K562 (cell line): ENCODE measurements at regions not wholly inside any gene's neighbourhood (a gene's known extent, or its start where the extent isn't known, plus 50 kb on each side); places are given as distances from the start of the nearest gene placed in this dataset.

ENCODE experiments used
- ATAC-seq: fragments of 200-7000 bp; cut with Tn5 transposase; 3 replicates; pipeline ENCODE4 v1.9.1; 2020; ENCODE audit warnings: moderate library complexity
- BruUV-seq: library from RNA; stranded (reverse); fragments of 400-500 nt; replicated peaks from 2 replicates; lab custom pipeline; 2021; lab: Mats Ljungman, UMichigan
- CTCF ChIA-PET: fragments of 300-600 bp; formaldehyde crosslinking; extraction: SDS; loops from one replicate; lab custom pipeline; 2021; ENCODE audit warnings: low intra/inter-chr PET ratio; lab: Yijun Ruan, JAX
- POLR2A ChIA-PET: fragments of 300-600, 350-650 bp; sonication (Branson Sonifier 250); formaldehyde crosslinking; extraction: SDS; loops from one replicate; lab custom pipeline; 2021; ENCODE audit warnings: antibody characterized with exemption, inconsistent platforms; lab: Yijun Ruan, JAX
- DNase-seq, 4 experiments: peaks; one replicate each; pipeline versions ENCODE4 v3.0.0 to v3.0.0-alpha.2; 2011 to 2018; ENCODE audit warnings: low spot score in 3 of 4, mixed read lengths in 3 of 4; ENCODE audit errors: extremely low read depth in 1 of 4
- FAIRE-seq: peaks from 2 replicates; lab custom pipeline; 2011; peaks lifted over from hg19 to GRCh38; lab: Jason Lieb, UNC
- H2AFZ ChIP-seq: 2 replicates; pipeline ENCODE4 v1.6.0; 2011; ENCODE audit warnings: low read depth, low read length, control low read depth, inconsistent platforms
- H3K27ac ChIP-seq: fragments of 200-600 bp; 3 replicates; pipeline ENCODE4 v1.8.0; 2011; ENCODE audit warnings: low read depth, mild to moderate bottlenecking, control low read depth, inconsistent platforms, low read length, moderate library complexity, mixed read lengths; ENCODE audit errors: extremely low read depth
- H3K27me3 ChIP-seq, 2 experiments: fragments of 300-600 bp in 1 of 2; 2 replicates in 1 of 2; 3 replicates in 1 of 2; pipeline versions ENCODE4 v1.6.0 to v1.8.0; 2011; ENCODE audit warnings: inconsistent platforms in 2 of 2, low read length in 2 of 2, mild to moderate bottlenecking in 1 of 2, mixed read lengths in 1 of 2, moderate library complexity in 1 of 2; ENCODE audit not compliant: control insufficient read depth in 2 of 2, insufficient read depth in 2 of 2
- H3K36me3 ChIP-seq: fragments of 300-600 bp; 3 replicates; pipeline ENCODE4 v1.8.0; 2011; ENCODE audit warnings: mild to moderate bottlenecking, low read length, inconsistent platforms; ENCODE audit not compliant: control insufficient read depth, insufficient read depth
- H3K4me1 ChIP-seq, 2 experiments: fragments of 200-600 bp in 1 of 2; replicated peaks in 1 of 2; 2 replicates in 1 of 2; 3 replicates in 1 of 2; pipeline versions ENCODE4 v1.5.1 to v1.8.0; 2011; ENCODE audit warnings: inconsistent platforms in 2 of 2, low read length in 2 of 2, mild to moderate bottlenecking in 1 of 2, mixed read lengths in 1 of 2, moderate library complexity in 1 of 2; ENCODE audit not compliant: control insufficient read depth in 2 of 2, insufficient read depth in 2 of 2
- H3K4me2 ChIP-seq: 2 replicates; pipeline ENCODE4 v1.6.1; 2011; ENCODE audit warnings: low read length, control low read depth, inconsistent platforms, mixed read lengths; ENCODE audit not compliant: insufficient read depth
- H3K4me3 ChIP-seq: fragments of 200-600 bp; sonication (generic), shearing (Covaris generic); 2 replicates; pipeline ENCODE4 v1.5.1; 2016; ENCODE audit warnings: control low read depth, inconsistent platforms
- H3K79me2 ChIP-seq: fragments of 200-600 bp; 3 replicates; pipeline ENCODE4 v1.8.0; 2011; ENCODE audit warnings: low read length, inconsistent platforms; ENCODE audit not compliant: control insufficient read depth, insufficient read depth
- H3K9ac ChIP-seq, 2 experiments: 2 replicates each; pipeline versions ENCODE4 v1.6.0 to v1.6.1; 2011; ENCODE audit warnings: low read depth in 2 of 2, low read length in 2 of 2, control low read depth in 1 of 2, inconsistent platforms in 1 of 2, mild to moderate bottlenecking in 1 of 2, mixed read lengths in 1 of 2; ENCODE audit not compliant: insufficient read depth in 1 of 2
- H3K9me1 ChIP-seq: one replicate; pipeline ENCODE4 v1.6.0; 2011; ENCODE audit warnings: inconsistent platforms, mild to moderate bottlenecking, low read length, moderate library complexity; ENCODE audit not compliant: control insufficient read depth, insufficient read depth
- H3K9me3 ChIP-seq: replicated peaks from 2 replicates; pipeline ENCODE4 v1.5.1; 2011; ENCODE audit warnings: low read depth, low read length, inconsistent platforms; ENCODE audit not compliant: control insufficient read depth, insufficient read depth
- H4K20me1 ChIP-seq: replicated peaks from 2 replicates; pipeline ENCODE4 v1.6.1; 2011; ENCODE audit warnings: low read length, inconsistent platforms, mixed read lengths; ENCODE audit not compliant: control insufficient read depth, insufficient read depth
- CBFB ChIP-seq: sonication (generic); formaldehyde crosslinking; IDR thresholded peaks from 2 replicates; pipeline ENCODE4 v1.4.0; 2020; ENCODE audit warnings: mild to moderate bottlenecking, missing genetic modification reagents
- CCNT2 ChIP-seq: IDR thresholded peaks from 2 replicates; pipeline ENCODE4 v1.6.1; 2011; ENCODE audit warnings: borderline replicate concordance, low read depth, mild to moderate bottlenecking, moderate library complexity, mixed read lengths, low read length; ENCODE audit not compliant: insufficient read length; ENCODE audit errors: extremely low read depth
- MYC ChIP-seq, 2 experiments: fragments of 250-450 bp in 1 of 2; sonication (Bioruptor Pico) in 1 of 2; IDR thresholded peaks; 2 replicates each; pipeline versions ENCODE4 v1.5.1 to v1.6.1; 2012 to 2021; ENCODE audit warnings: low read depth in 2 of 2, borderline replicate concordance in 1 of 2, improper control_type of control experiment in 1 of 2, low read length in 1 of 2, mild to moderate bottlenecking in 1 of 2, moderate library complexity in 1 of 2
- NBN ChIP-seq: fragments of 450-650 bp; IDR thresholded peaks from 2 replicates; pipeline ENCODE4 v1.6.1; 2016; ENCODE audit warnings: low read depth, mild to moderate bottlenecking
- NELFE ChIP-seq: IDR thresholded peaks from 2 replicates; pipeline ENCODE4 v1.6.1; 2011; ENCODE audit warnings: mild to moderate bottlenecking; ENCODE audit not compliant: insufficient read depth, insufficient read length
- RAD51 ChIP-seq: fragments of 450-650 bp; IDR thresholded peaks from 2 replicates; pipeline ENCODE4 v1.7.1; 2016; ENCODE audit warnings: low read depth, mild to moderate bottlenecking, borderline replicate concordance
- RB1 ChIP-seq: fragments of 450-650 bp; IDR thresholded peaks from 2 replicates; pipeline ENCODE4 v1.6.1; 2017; ENCODE audit warnings: low read depth, mild to moderate bottlenecking
- SMARCA5 ChIP-seq: fragments of 450-650 bp; IDR thresholded peaks from 2 replicates; pipeline ENCODE4 v1.6.1; 2016
- ZBTB1 ChIP-seq: sonication (generic); formaldehyde crosslinking; IDR thresholded peaks from 2 replicates; pipeline ENCODE4 v1.8.1; 2023; ENCODE audit warnings: missing genetic modification reagents, low read depth, mild to moderate bottlenecking, borderline replicate concordance
- ZNF124 ChIP-seq: sonication (generic); formaldehyde crosslinking; IDR thresholded peaks from 2 replicates; pipeline ENCODE4 v1.8.1; 2022; ENCODE audit warnings: missing genetic modification reagents
- ZZZ3 ChIP-seq: fragments of 450-650 bp; IDR thresholded peaks from 2 replicates; pipeline ENCODE4 v1.6.1; 2016; ENCODE audit warnings: antibody characterized with exemption, mild to moderate bottlenecking, moderate library complexity
- WGBS: fragments of 100-300 bp; shearing (Covaris generic); methylation state at CpG from one replicate; pipeline ENCODE4 v1.1.6; 2016; ENCODE audit warnings: low coverage, mixed read lengths; ENCODE audit not compliant: insufficient coverage; ENCODE audit errors: missing lambda C conversion rate; 5-methylcytosine and 5-hydroxymethylcytosine counted together
- in situ Hi-C: fragments of 300-500 bp; cut with MboI; formaldehyde crosslinking; loops from 4 replicates; pipeline ENCODE4 v1.15.0; 2018; ENCODE audit warnings: inconsistent platforms, mixed read lengths
- intact Hi-C: fragments of 100-400 bp; cut with micrococcal nuclease; formaldehyde crosslinking; loops from 2 replicates; pipeline ENCODE4 v1.14.2; 2022
- TF ChIP-seq, protein P1 (sequence below): fragments of 450-650 bp; IDR thresholded peaks from 2 replicates; pipeline ENCODE4 v1.6.1; 2016; ENCODE audit warnings: mild to moderate bottlenecking, moderate library complexity

DNA sequence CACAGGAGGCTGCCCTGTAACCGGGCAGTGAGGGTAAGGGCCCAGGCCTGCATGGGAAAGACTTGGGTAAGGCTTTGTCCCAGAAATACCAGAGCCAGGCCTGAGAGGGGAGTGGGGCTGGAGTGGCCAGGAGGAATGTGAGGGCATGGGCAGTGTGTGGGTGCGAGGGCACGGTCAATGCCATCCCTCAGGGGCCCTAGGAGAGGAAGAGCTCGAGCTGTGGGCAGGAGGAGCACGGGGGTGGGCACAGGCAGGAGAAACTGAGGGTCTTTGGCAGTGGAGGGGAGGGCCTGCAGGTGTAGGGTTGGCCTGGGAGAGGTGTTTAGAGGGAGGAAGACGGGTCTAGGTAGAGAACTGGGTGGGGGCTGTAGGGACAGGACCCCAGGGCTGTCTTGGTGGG, 381.6 kb downstream of the TMEM121 start (continued):
- TF ChIP-seq NBN (no peak), RAD51 (no peak)

DNA sequence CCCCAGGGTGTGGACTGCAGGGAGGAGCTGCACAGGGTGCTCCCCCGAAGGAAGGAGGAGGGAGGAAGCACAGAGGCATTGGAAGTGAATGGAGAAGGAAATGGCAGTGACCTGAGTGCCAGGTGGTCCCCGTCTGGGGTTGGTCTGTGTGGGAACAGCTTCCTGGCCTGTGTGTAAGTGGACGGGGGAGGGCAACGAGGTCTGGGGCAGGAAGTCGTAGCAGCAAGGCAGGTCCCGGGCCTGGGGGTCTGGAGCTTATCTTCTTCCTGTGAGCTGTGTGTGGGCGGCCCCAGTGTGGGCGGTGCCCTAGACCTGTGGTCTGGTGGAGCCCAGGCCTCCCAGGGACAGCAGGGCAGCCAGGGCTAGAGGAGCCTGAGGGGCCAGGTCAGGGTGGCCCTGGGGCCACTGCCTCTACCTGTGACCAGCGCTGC, 382.1 kb downstream of the TMEM121 start:
- H3K36me3 ChIP-seq: no peaks in the 10 kb centered on the region
- no peak for FAIRE-seq
- no CpG with 5 or more reads among the region's 9 CpGs for WGBS
- H3K27me3 ChIP-seq: no peaks in the 10 kb centered on the region
- ChIA-PET CTCF (no interaction called here), POLR2A (no interaction called here)
- no peaks in the 10 kb centered on the region for H3K79me2 ChIP-seq
- H3K9me3 ChIP-seq: no peaks in the 10 kb centered on the region
- H3K4me3 ChIP-seq: no peak overlapping the region
- BruUV-seq: no TSS peak
- no peak overlapping the region for H3K27ac ChIP-seq
- intact Hi-C loops (no loop called here), in situ Hi-C loops (no loop called here)
- H3K9ac ChIP-seq: no peak overlapping the region
- no peak overlapping the region for H3K4me2 ChIP-seq
- H2AFZ ChIP-seq: no peak overlapping the region
- ATAC-seq: no peak
- no peaks in the 10 kb centered on the region for H3K9me1 ChIP-seq
- no peaks in the 10 kb centered on the region for H3K4me1 ChIP-seq
- H4K20me1 ChIP-seq: no peaks in the 10 kb centered on the region
- DNase-seq: no peak
- TF ChIP-seq CBFB (CRISPR knock-in tag): no peak
- TF ChIP-seq CCNT2: no peak
- no peak for TF ChIP-seq ZNF124 (CRISPR knock-in tag)
- TF ChIP-seq, protein P1, sequence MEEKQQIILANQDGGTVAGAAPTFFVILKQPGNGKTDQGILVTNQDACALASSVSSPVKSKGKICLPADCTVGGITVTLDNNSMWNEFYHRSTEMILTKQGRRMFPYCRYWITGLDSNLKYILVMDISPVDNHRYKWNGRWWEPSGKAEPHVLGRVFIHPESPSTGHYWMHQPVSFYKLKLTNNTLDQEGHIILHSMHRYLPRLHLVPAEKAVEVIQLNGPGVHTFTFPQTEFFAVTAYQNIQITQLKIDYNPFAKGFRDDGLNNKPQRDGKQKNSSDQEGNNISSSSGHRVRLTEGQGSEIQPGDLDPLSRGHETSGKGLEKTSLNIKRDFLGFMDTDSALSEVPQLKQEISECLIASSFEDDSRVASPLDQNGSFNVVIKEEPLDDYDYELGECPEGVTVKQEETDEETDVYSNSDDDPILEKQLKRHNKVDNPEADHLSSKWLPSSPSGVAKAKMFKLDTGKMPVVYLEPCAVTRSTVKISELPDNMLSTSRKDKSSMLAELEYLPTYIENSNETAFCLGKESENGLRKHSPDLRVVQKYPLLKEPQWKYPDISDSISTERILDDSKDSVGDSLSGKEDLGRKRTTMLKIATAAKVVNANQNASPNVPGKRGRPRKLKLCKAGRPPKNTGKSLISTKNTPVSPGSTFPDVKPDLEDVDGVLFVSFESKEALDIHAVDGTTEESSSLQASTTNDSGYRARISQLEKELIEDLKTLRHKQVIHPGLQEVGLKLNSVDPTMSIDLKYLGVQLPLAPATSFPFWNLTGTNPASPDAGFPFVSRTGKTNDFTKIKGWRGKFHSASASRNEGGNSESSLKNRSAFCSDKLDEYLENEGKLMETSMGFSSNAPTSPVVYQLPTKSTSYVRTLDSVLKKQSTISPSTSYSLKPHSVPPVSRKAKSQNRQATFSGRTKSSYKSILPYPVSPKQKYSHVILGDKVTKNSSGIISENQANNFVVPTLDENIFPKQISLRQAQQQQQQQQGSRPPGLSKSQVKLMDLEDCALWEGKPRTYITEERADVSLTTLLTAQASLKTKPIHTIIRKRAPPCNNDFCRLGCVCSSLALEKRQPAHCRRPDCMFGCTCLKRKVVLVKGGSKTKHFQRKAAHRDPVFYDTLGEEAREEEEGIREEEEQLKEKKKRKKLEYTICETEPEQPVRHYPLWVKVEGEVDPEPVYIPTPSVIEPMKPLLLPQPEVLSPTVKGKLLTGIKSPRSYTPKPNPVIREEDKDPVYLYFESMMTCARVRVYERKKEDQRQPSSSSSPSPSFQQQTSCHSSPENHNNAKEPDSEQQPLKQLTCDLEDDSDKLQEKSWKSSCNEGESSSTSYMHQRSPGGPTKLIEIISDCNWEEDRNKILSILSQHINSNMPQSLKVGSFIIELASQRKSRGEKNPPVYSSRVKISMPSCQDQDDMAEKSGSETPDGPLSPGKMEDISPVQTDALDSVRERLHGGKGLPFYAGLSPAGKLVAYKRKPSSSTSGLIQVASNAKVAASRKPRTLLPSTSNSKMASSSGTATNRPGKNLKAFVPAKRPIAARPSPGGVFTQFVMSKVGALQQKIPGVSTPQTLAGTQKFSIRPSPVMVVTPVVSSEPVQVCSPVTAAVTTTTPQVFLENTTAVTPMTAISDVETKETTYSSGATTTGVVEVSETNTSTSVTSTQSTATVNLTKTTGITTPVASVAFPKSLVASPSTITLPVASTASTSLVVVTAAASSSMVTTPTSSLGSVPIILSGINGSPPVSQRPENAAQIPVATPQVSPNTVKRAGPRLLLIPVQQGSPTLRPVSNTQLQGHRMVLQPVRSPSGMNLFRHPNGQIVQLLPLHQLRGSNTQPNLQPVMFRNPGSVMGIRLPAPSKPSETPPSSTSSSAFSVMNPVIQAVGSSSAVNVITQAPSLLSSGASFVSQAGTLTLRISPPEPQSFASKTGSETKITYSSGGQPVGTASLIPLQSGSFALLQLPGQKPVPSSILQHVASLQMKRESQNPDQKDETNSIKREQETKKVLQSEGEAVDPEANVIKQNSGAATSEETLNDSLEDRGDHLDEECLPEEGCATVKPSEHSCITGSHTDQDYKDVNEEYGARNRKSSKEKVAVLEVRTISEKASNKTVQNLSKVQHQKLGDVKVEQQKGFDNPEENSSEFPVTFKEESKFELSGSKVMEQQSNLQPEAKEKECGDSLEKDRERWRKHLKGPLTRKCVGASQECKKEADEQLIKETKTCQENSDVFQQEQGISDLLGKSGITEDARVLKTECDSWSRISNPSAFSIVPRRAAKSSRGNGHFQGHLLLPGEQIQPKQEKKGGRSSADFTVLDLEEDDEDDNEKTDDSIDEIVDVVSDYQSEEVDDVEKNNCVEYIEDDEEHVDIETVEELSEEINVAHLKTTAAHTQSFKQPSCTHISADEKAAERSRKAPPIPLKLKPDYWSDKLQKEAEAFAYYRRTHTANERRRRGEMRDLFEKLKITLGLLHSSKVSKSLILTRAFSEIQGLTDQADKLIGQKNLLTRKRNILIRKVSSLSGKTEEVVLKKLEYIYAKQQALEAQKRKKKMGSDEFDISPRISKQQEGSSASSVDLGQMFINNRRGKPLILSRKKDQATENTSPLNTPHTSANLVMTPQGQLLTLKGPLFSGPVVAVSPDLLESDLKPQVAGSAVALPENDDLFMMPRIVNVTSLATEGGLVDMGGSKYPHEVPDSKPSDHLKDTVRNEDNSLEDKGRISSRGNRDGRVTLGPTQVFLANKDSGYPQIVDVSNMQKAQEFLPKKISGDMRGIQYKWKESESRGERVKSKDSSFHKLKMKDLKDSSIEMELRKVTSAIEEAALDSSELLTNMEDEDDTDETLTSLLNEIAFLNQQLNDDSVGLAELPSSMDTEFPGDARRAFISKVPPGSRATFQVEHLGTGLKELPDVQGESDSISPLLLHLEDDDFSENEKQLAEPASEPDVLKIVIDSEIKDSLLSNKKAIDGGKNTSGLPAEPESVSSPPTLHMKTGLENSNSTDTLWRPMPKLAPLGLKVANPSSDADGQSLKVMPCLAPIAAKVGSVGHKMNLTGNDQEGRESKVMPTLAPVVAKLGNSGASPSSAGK: no peak
- no peak for TF ChIP-seq ZBTB1
- no peak for TF ChIP-seq ZZZ3
- no peak for TF ChIP-seq MYC (IDR thresholded peaks at IDR 0.05; ENCODE audit: low read depth, low read length)
- no peak for TF ChIP-seq MYC (CRISPR knock-in tag; IDR thresholded peaks at IDR 0.05; ENCODE audit: borderline replicate concordance, low read depth)
- TF ChIP-seq SMARCA5: no peak
- TF ChIP-seq NELFE: no peak
- no peak for TF ChIP-seq RB1
